Cerebellar nuclear complex (tissue), 1 donor: ENCODE measurements at regions not wholly inside any gene's neighbourhood (a gene's known extent, or its start where the extent isn't known, plus 50 kb on each side); places are given as distances from the start of the nearest gene placed in this dataset.
"Not testable (repeated sequence)": the region's sequence is repeated elsewhere in the genome, so short reads cannot be mapped to it uniquely, and the experiment has no call there.

Source experiments
- DNase-seq, 2 experiments: peaks; one replicate each; lab custom pipeline; 2025; lab: John Stamatoyannopoulos, UW

- not testable (repeated sequence) for DNase-seq
Observed at GRCh38 chr6:28623242-28623641, 97.6 kb downstream of the GPX5 start.

- not testable (repeated sequence) for DNase-seq
Observed at GRCh38 chr6:28626386-28626785, 100.7 kb downstream of the GPX5 start.

GRCh38 chr6:28632326-28632851 lies 106.7 kb downstream of the GPX5 start:
- DNase-seq, result no peak

- no peak for DNase-seq
Observed at GRCh38 chr6:28633445-28634215, 107.9 kb downstream of the GPX5 start.

- DNase-seq, result no peak
Observed at GRCh38 chr6:28634411-28634760, 108.7 kb downstream of the GPX5 start.

- DNase-seq, result peak; percentile 55 to 62
Observed at GRCh38 chr6:28634761-28635546, 109.3 kb downstream of the GPX5 start.

GRCh38 chr6:28635547-28636158 lies 110.0 kb downstream of the GPX5 start:
- no peak for DNase-seq

GRCh38 chr6:28638787-28639430 lies 113.2 kb downstream of the GPX5 start:
- DNase-seq, result no peak

GRCh38 chr6:28639445-28640290 lies 114.0 kb downstream of the GPX5 start:
- DNase-seq, result not testable (repeated sequence)

- no peak for DNase-seq
Observed at GRCh38 chr6:28643017-28643740, 117.5 kb downstream of the GPX5 start.

GRCh38 chr6:28646650-28647049 lies 121.0 kb downstream of the GPX5 start:
- DNase-seq, result no peak

GRCh38 chr6:28648035-28648877 lies 122.6 kb downstream of the GPX5 start:
- peak in 1 of 2 experiments; percentile 47 for DNase-seq

- DNase-seq, result no peak
Observed at GRCh38 chr6:28648878-28649375, 123.2 kb downstream of the GPX5 start.

GRCh38 chr6:28651161-28651560 lies 125.5 kb downstream of the GPX5 start:
- no peak for DNase-seq

- DNase-seq, result no peak
Observed at GRCh38 chr6:28653876-28654275, 128.2 kb downstream of the GPX5 start.

- no peak for DNase-seq
Observed at GRCh38 chr6:28655164-28655563, 129.5 kb downstream of the GPX5 start.

- no peak for DNase-seq
Observed at GRCh38 chr6:28656715-28657114, 131.0 kb downstream of the GPX5 start.

- peak in 1 of 2 experiments; percentile 10 for DNase-seq
Observed at GRCh38 chr6:28657381-28657768, 131.7 kb downstream of the GPX5 start.

GRCh38 chr6:28657769-28658465 lies 132.2 kb downstream of the GPX5 start:
- peak; percentile 16 to 72 for DNase-seq
